Mucosa of gallbladder (tissue), 1 donor: ENCODE measurements at regions not wholly inside any gene's neighbourhood (a gene's known extent, or its start where the extent isn't known, plus 50 kb on each side); places are given as distances from the start of the nearest gene placed in this dataset.
"Not testable (repeated sequence)": the region's sequence is repeated elsewhere in the genome, so short reads cannot be mapped to it uniquely, and the experiment has no call there.

ENCODE experiments used
- DNase-seq: peaks from one replicate; pipeline ENCODE4 v3.0.0-alpha.2; 2020; ENCODE audit warnings: low spot score
- donor health status: DM: no; HTN: no; CAD: no.

GRCh38 chr6:95865857-95866256 is 149.9 kb upstream of the FUT9 start:
- DNase-seq: no peak

- DNase-seq: no peak
Measured at GRCh38 chr6:95866732-95867131, 149.0 kb upstream of the FUT9 start.

GRCh38 chr6:95867205-95867604 is 148.6 kb upstream of the FUT9 start:
- no peak for DNase-seq

- DNase-seq: no peak
Measured at GRCh38 chr6:95877480-95877879, 138.3 kb upstream of the FUT9 start.

- DNase-seq: no peak
Measured at GRCh38 chr6:95879856-95880255, 135.9 kb upstream of the FUT9 start.

- DNase-seq: no peak
Measured at GRCh38 chr6:95882371-95882770, 133.4 kb upstream of the FUT9 start.

GRCh38 chr6:95888711-95889110 is 127.1 kb upstream of the FUT9 start:
- not testable (repeated sequence) for DNase-seq

GRCh38 chr6:95905132-95905531 is 110.6 kb upstream of the FUT9 start:
- DNase-seq: no peak

GRCh38 chr6:95917034-95917433 is 98.7 kb upstream of the FUT9 start:
- no peak for DNase-seq

- no peak for DNase-seq
Measured at GRCh38 chr6:95923518-95923917, 92.3 kb upstream of the FUT9 start.

- no peak for DNase-seq
Measured at GRCh38 chr6:95935736-95936135, 80.0 kb upstream of the FUT9 start.

- no peak for DNase-seq
Measured at GRCh38 chr6:95946906-95947305, 68.9 kb upstream of the FUT9 start.

- DNase-seq: no peak
Measured at GRCh38 chr6:95948324-95948723, 67.5 kb upstream of the FUT9 start.

- DNase-seq: no peak
Measured at GRCh38 chr6:95949985-95950384, 65.8 kb upstream of the FUT9 start.

- no peak for DNase-seq
Measured at GRCh38 chr6:95958686-95959085, 57.1 kb upstream of the FUT9 start.

- DNase-seq: no peak
Measured at GRCh38 chr6:95959261-95959660, 56.5 kb upstream of the FUT9 start.
